ENCODE measurements at regions not wholly inside any gene's neighbourhood (a gene's known extent, or its start where the extent isn't known, plus 50 kb on each side); places are given as distances from the start of the nearest gene placed in this dataset.

GRCh38 chr7:156533420-156533819 lies 107.2 kb upstream of the RNF32 start:
- Histone ChIP-seq H3K36me3 (ENCODE audit: control insufficient read depth, insufficient read depth, low read length) (no peaks in the 10 kb centered on the region), H3K27me3 (ENCODE audit: control insufficient read depth, insufficient read depth, low read length) (no peaks in the 10 kb centered on the region), H3K4me3 (replicated peaks in 1 of 4; ENCODE audit: control extremely low read depth in 1 of 4, insufficient read depth in 1 of 4, low read depth in 3 of 4, low read length in 4 of 4) (no peak overlapping the region), H4K20me1 (ENCODE audit: control insufficient read depth, extremely low read depth, insufficient read depth, low read length) (no peaks in the 10 kb centered on the region), H3K27ac (ENCODE audit: insufficient read depth, low read length) (no peak overlapping the region), H2AFZ (ENCODE audit: low read length) (no peak overlapping the region), H3K79me2 (ENCODE audit: control insufficient read depth, insufficient read depth, low read length) (no peaks in the 10 kb centered on the region), H3K9me3 (ENCODE audit: control insufficient read depth, insufficient read depth, low read depth, low read length) (no peaks in the 10 kb centered on the region), H3K9ac (ENCODE audit: insufficient read depth, low read length) (no peak overlapping the region), H3K4me1 (ENCODE audit: control insufficient read depth, extremely low read depth, insufficient read depth, low read length) (no peaks in the 10 kb centered on the region), H3K4me2 (ENCODE audit: extremely low read depth, insufficient read depth, low read length) (no peak overlapping the region)
- no peak for DNase-seq (ENCODE audit: low read depth in 2 of 2)
- TF ChIP-seq EZH2 (IDR thresholded peaks at IDR 0.05; ENCODE audit: low read length, missing control alignments) (no peak), CTCF (conservative IDR thresholded peaks at IDR 0.05 in 1 of 2, IDR thresholded peaks at IDR 0.05 in 1 of 2; ENCODE audit: low read depth in 1 of 2, low read length in 2 of 2) (no peak)

GRCh38 chr7:156532016-156532602 lies 108.5 kb upstream of the RNF32 start:
- Histone ChIP-seq H4K20me1 (ENCODE audit: control insufficient read depth, extremely low read depth, insufficient read depth, low read length) (no peaks in the 10 kb centered on the region), H3K9me3 (ENCODE audit: control insufficient read depth, insufficient read depth, low read depth, low read length) (no peaks in the 10 kb centered on the region), H3K36me3 (ENCODE audit: control insufficient read depth, insufficient read depth, low read length) (no peaks in the 10 kb centered on the region), H3K4me1 (ENCODE audit: control insufficient read depth, extremely low read depth, insufficient read depth, low read length) (no peaks in the 10 kb centered on the region), H3K79me2 (ENCODE audit: control insufficient read depth, insufficient read depth, low read length) (no peaks in the 10 kb centered on the region), H3K27ac (ENCODE audit: insufficient read depth, low read length) (no peak overlapping the region), H3K27me3 (ENCODE audit: control insufficient read depth, insufficient read depth, low read length) (no peaks in the 10 kb centered on the region), H3K4me3 (replicated peaks in 1 of 4; ENCODE audit: control extremely low read depth in 1 of 4, insufficient read depth in 1 of 4, low read depth in 3 of 4, low read length in 4 of 4) (no peak overlapping the region), H2AFZ (ENCODE audit: low read length) (no peak overlapping the region), H3K9ac (ENCODE audit: insufficient read depth, low read length) (no peak overlapping the region), H3K4me2 (ENCODE audit: extremely low read depth, insufficient read depth, low read length) (no peak overlapping the region)
- TF ChIP-seq EZH2 (IDR thresholded peaks at IDR 0.05; ENCODE audit: low read length, missing control alignments): no peak
- TF ChIP-seq CTCF (conservative IDR thresholded peaks at IDR 0.05 in 1 of 2, IDR thresholded peaks at IDR 0.05 in 1 of 2; ENCODE audit: low read depth in 1 of 2, low read length in 2 of 2): no peak
- no peak for DNase-seq (ENCODE audit: low read depth in 2 of 2)

- Histone ChIP-seq H3K9ac (ENCODE audit: insufficient read depth, low read length) (no peak overlapping the region), H3K27ac (ENCODE audit: insufficient read depth, low read length) (no peak overlapping the region), H3K4me3 (replicated peaks in 1 of 4; ENCODE audit: control extremely low read depth in 1 of 4, insufficient read depth in 1 of 4, low read depth in 3 of 4, low read length in 4 of 4) (no peak overlapping the region), H3K4me2 (ENCODE audit: extremely low read depth, insufficient read depth, low read length) (no peak overlapping the region), H3K36me3 (ENCODE audit: control insufficient read depth, insufficient read depth, low read length) (no peaks in the 10 kb centered on the region), H3K79me2 (ENCODE audit: control insufficient read depth, insufficient read depth, low read length) (no peaks in the 10 kb centered on the region), H3K4me1 (ENCODE audit: control insufficient read depth, extremely low read depth, insufficient read depth, low read length) (no peaks in the 10 kb centered on the region), H3K9me3 (ENCODE audit: control insufficient read depth, insufficient read depth, low read depth, low read length) (no peaks in the 10 kb centered on the region), H4K20me1 (ENCODE audit: control insufficient read depth, extremely low read depth, insufficient read depth, low read length) (no peaks in the 10 kb centered on the region), H3K27me3 (ENCODE audit: control insufficient read depth, insufficient read depth, low read length) (no peaks in the 10 kb centered on the region), H2AFZ (ENCODE audit: low read length) (no peak overlapping the region)
- no peak for DNase-seq (ENCODE audit: low read depth in 2 of 2)
- TF ChIP-seq EZH2 (IDR thresholded peaks at IDR 0.05; ENCODE audit: low read length, missing control alignments): no peak
- no peak for TF ChIP-seq CTCF (conservative IDR thresholded peaks at IDR 0.05 in 1 of 2, IDR thresholded peaks at IDR 0.05 in 1 of 2; ENCODE audit: low read depth in 1 of 2, low read length in 2 of 2)
Measured at GRCh38 chr7:156529956-156530355, 110.6 kb upstream of the RNF32 start.
